Epithelial cell of esophagus (primary cell): ENCODE measurements at regions not wholly inside any gene's neighbourhood (a gene's known extent, or its start where the extent isn't known, plus 50 kb on each side); places are given as distances from the start of the nearest gene placed in this dataset.

Experiments used
- DNase-seq: peaks from one replicate; pipeline ENCODE4 v3.0.0; 2010; ENCODE audit warnings: low read depth
- H3K4me3 ChIP-seq: 2 replicates; pipeline ENCODE4 v1.5.1; 2011; ENCODE audit warnings: mild to moderate bottlenecking, low read length, control low read depth
- TF ChIP-seq, protein P1 (sequence below): IDR thresholded peaks from 2 replicates; pipeline ENCODE4 v1.5.1; 2011; ENCODE audit warnings: low read depth, mild to moderate bottlenecking, low read length, control low read depth, inconsistent platforms; ENCODE audit not compliant: insufficient read depth; ENCODE audit errors: missing control alignments

GRCh38 chr4:149214301-149214700 is 601.3 kb downstream of the IQCM start:
- no peak for DNase-seq
- TF ChIP-seq, protein P1, sequence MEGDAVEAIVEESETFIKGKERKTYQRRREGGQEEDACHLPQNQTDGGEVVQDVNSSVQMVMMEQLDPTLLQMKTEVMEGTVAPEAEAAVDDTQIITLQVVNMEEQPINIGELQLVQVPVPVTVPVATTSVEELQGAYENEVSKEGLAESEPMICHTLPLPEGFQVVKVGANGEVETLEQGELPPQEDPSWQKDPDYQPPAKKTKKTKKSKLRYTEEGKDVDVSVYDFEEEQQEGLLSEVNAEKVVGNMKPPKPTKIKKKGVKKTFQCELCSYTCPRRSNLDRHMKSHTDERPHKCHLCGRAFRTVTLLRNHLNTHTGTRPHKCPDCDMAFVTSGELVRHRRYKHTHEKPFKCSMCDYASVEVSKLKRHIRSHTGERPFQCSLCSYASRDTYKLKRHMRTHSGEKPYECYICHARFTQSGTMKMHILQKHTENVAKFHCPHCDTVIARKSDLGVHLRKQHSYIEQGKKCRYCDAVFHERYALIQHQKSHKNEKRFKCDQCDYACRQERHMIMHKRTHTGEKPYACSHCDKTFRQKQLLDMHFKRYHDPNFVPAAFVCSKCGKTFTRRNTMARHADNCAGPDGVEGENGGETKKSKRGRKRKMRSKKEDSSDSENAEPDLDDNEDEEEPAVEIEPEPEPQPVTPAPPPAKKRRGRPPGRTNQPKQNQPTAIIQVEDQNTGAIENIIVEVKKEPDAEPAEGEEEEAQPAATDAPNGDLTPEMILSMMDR, result no peak

DNA sequence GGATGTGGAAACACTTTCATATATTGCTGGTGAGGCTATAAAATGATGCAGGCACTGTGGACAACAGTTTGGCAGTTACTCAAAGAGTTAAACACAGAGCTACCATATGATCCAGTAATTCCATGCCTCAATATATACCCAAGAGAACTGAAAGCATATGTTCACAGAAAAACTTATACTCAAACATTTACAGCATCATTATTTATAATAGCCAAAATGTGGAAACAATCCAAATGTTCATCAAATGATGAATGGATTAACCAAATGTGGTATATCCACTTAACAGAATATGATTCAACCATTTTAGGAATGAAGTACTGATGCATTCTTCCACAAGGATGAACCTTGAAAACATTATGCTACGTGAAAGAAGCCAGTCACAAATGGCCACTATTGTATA is 603.8 kb downstream of the IQCM start:
- no peak overlapping the region for H3K4me3 ChIP-seq
- TF ChIP-seq, protein P1, result no peak
- DNase-seq, result no peak

More at GRCh38 chr4:149214301-149214700, 601.3 kb downstream of the IQCM start:
- H3K4me3 ChIP-seq, result no peak overlapping the region

DNA sequence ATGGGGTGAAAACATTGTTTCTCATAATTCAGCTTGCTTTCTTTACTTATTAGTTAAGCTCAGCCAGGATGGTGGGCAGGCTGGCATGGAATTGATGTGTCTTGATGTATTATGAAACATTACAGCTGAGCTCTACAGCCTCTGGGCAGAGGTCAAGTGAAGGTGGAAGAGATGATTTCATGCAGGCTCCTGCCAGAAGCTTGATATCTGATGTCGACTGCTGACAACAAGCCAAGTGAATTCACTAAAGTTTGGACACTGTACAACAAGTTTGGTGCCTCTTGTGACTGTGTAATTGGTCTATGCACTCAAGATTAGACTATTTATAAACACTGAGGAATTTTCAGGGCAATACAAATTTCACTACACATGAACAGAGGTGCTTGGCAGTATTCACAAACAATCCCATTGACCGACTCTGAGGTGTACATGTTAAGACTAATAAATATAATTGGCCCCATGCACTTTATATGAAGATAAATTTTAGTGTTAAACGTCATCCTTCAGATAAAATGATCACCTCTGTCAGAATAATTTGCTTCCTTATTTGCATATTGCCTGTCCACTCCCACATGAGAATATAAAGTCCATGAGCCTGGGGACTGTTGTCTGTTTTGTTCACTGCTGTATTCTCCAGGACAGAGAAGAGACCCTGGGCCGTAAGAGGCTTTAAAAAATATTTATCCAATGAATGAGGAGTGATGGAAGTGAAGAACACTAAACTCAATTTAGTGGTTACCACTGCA is 612.2 kb downstream of the IQCM start:
- TF ChIP-seq, protein P1, result no peak
- peak; percentile 14 for DNase-seq
- H3K4me3 ChIP-seq, result no peak overlapping the region

DNA sequence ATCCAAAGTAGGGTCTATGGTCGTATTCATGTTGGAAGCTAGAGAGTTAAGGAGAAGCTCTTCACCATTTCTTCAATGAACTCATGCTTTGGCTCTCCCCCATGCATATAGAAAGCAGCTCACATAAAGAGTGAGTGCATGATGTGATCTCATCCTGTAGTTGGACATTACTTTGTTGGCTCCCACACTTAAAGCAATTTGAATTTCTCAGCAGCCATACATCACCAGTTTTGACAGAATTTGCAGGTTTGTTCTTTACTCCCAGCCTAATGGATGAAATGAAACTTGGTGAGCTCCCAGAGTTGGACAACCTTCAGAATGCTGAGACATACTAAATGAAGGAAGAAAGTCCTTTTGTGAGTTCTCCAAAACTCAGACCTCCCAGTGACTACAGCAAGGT is 613.5 kb downstream of the IQCM start:
- H3K4me3 ChIP-seq, result no peak overlapping the region
- DNase-seq, result no peak
- TF ChIP-seq, protein P1, result no peak

GRCh38 chr4:149199594-149199993 is 616.0 kb downstream of the IQCM start:
- H3K4me3 ChIP-seq, result no peak overlapping the region
- DNase-seq, result no peak
- TF ChIP-seq, protein P1, result no peak

DNA sequence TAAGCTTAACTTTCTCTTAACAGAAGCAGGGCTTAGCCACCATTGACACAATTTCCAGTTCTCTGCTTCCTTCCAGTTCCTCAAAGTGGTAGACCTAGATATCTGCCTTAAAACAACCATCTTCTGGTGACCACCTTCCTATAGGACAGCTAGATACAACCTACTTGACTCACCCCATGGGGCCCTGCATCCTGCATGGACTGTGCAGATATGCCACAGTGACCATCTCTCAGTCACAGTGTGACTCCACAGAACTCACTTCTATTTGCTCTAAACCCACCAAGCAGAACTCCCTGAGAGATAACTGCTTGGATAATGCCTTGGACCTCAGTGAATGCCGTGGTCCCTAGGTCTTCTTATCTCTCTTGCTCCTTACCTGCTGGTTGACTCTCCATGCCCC is 621.6 kb downstream of the IQCM start:
- DNase-seq, result no peak
- TF ChIP-seq, protein P1, result no peak
- no peak overlapping the region for H3K4me3 ChIP-seq

GRCh38 chr4:149187726-149188125 is 627.9 kb downstream of the IQCM start:
- H3K4me3 ChIP-seq, result no peak overlapping the region
- TF ChIP-seq, protein P1, result no peak
- DNase-seq, result no peak
